Mesenchymal stem cell (in vitro differentiated cells and primary cell): ENCODE measurements at regions not wholly inside any gene's neighbourhood (a gene's known extent, or its start where the extent isn't known, plus 50 kb on each side); places are given as distances from the start of the nearest gene placed in this dataset.

ENCODE experiments used
- DNase-seq: peaks from one replicate; pipeline ENCODE4 v3.0.0-alpha.2; 2013
- H2AFZ ChIP-seq: one replicate; pipeline ENCODE4 v1.6.1; 2013; ENCODE audit warnings: low read depth, mild to moderate bottlenecking, control low read depth, inconsistent platforms, low read length, moderate library complexity
- H2AK5ac ChIP-seq: 2 replicates; pipeline ENCODE4 v1.6.1; 2013; ENCODE audit warnings: low read length, moderate library complexity, mild to moderate bottlenecking, inconsistent platforms; ENCODE audit not compliant: severe bottlenecking
- H2BK120ac ChIP-seq: one replicate; pipeline ENCODE4 v1.6.1; 2013; ENCODE audit warnings: low read depth, mild to moderate bottlenecking, inconsistent platforms, low read length, moderate library complexity
- H2BK12ac ChIP-seq, 2 experiments: one replicate each; pipeline ENCODE4 v1.6.1; 2013; ENCODE audit warnings: inconsistent platforms in 2 of 2, low read length in 2 of 2, mild to moderate bottlenecking in 2 of 2, moderate library complexity in 2 of 2, control low read depth in 1 of 2
- H2BK15ac ChIP-seq: one replicate; pipeline ENCODE4 v1.6.1; 2013; ENCODE audit warnings: mild to moderate bottlenecking, low read depth, inconsistent platforms; ENCODE audit not compliant: poor library complexity, severe bottlenecking
- H2BK5ac ChIP-seq: 2 replicates; pipeline ENCODE4 v1.6.1; 2013; ENCODE audit warnings: low read depth, mild to moderate bottlenecking, low read length, control low read depth, inconsistent platforms; ENCODE audit not compliant: poor library complexity, severe bottlenecking
- H3K14ac ChIP-seq, 2 experiments: one replicate each; pipeline ENCODE4 v1.6.1; 2013; ENCODE audit warnings: inconsistent platforms in 2 of 2, low read length in 2 of 2, control low read depth in 1 of 2, mild to moderate bottlenecking in 1 of 2, moderate library complexity in 1 of 2
- H3K18ac ChIP-seq, 2 experiments: one replicate each; pipeline ENCODE4 v1.6.1; 2013; ENCODE audit warnings: inconsistent platforms in 2 of 2, low read length in 2 of 2, control low read depth in 1 of 2, low read depth in 1 of 2, mild to moderate bottlenecking in 1 of 2
- H3K23ac ChIP-seq, 2 experiments: one replicate each; pipeline ENCODE4 v1.6.1; 2013; ENCODE audit warnings: inconsistent platforms in 2 of 2, low read length in 2 of 2, mild to moderate bottlenecking in 2 of 2, moderate library complexity in 2 of 2, control low read depth in 1 of 2
- H3K27ac ChIP-seq: 2 replicates; pipeline ENCODE4 v1.5.1; 2013; ENCODE audit warnings: mild to moderate bottlenecking, moderate library complexity, low read length, control low read depth, inconsistent platforms; ENCODE audit not compliant: poor library complexity, severe bottlenecking
- H3K27me3 ChIP-seq, 2 experiments: 2 replicates each; pipeline versions ENCODE4 v1.6.1 to v1.7.0; 2013; ENCODE audit warnings: low read length in 2 of 2, mild to moderate bottlenecking in 2 of 2, moderate library complexity in 2 of 2, control low read depth in 1 of 2, inconsistent platforms in 1 of 2; ENCODE audit not compliant: control insufficient read depth in 1 of 2, insufficient read depth in 1 of 2
- H3K36me3 ChIP-seq, 2 experiments: 2 replicates each; pipeline versions ENCODE4 v1.6.1 to v1.7.0; 2013; ENCODE audit warnings: low read length in 2 of 2, control low read depth in 1 of 2, inconsistent platforms in 1 of 2, low read depth in 1 of 2, mild to moderate bottlenecking in 1 of 2; ENCODE audit not compliant: insufficient read depth in 2 of 2, control insufficient read depth in 1 of 2
- H3K4ac ChIP-seq, 2 experiments: one replicate each; pipeline ENCODE4 v1.6.1; 2013; ENCODE audit warnings: inconsistent platforms in 2 of 2, low read length in 2 of 2, mild to moderate bottlenecking in 2 of 2, moderate library complexity in 2 of 2, control low read depth in 1 of 2, low read depth in 1 of 2
- H3K4me1 ChIP-seq: 2 replicates; pipeline ENCODE4 v1.6.1; 2013; ENCODE audit warnings: low read depth, low read length, control low read depth; ENCODE audit not compliant: control insufficient read depth, insufficient read depth
- H3K4me2 ChIP-seq: 2 replicates; pipeline ENCODE4 v1.6.1; 2013; ENCODE audit warnings: low read length, mild to moderate bottlenecking, inconsistent platforms; ENCODE audit not compliant: poor library complexity, severe bottlenecking
- H3K4me3 ChIP-seq, 2 experiments: 2 replicates each; pipeline versions ENCODE4 v1.5.1 to v1.7.0; 2013; ENCODE audit warnings: low read length in 2 of 2, mild to moderate bottlenecking in 2 of 2, control low read depth in 1 of 2, low read depth in 1 of 2; ENCODE audit not compliant: insufficient read depth in 1 of 2
- H3K79me1 ChIP-seq: replicated peaks from 2 replicates; pipeline ENCODE4 v1.6.1; 2013; ENCODE audit warnings: mild to moderate bottlenecking, control low read depth, low read length, inconsistent platforms; ENCODE audit not compliant: poor library complexity, severe bottlenecking
- H3K9ac ChIP-seq: 2 replicates; pipeline ENCODE4 v1.7.0; 2013; ENCODE audit warnings: mild to moderate bottlenecking, low read length, moderate library complexity
- H3K9me3 ChIP-seq: 2 replicates; pipeline ENCODE4 v1.7.0; 2013; ENCODE audit warnings: mild to moderate bottlenecking, low read length; ENCODE audit not compliant: control insufficient read depth
- H4K8ac ChIP-seq: one replicate; pipeline ENCODE4 v1.6.1; 2013; ENCODE audit warnings: inconsistent platforms, mild to moderate bottlenecking, low read length, moderate library complexity
- H4K91ac ChIP-seq: one replicate; pipeline ENCODE4 v1.6.1; 2013; ENCODE audit warnings: mild to moderate bottlenecking, low read length, inconsistent platforms
- WGBS: methylation state at CpG from one replicate; pipeline ENCODE4 v1.1.7; 2013; ENCODE audit warnings: mixed read lengths; 5-methylcytosine and 5-hydroxymethylcytosine counted together

DNA sequence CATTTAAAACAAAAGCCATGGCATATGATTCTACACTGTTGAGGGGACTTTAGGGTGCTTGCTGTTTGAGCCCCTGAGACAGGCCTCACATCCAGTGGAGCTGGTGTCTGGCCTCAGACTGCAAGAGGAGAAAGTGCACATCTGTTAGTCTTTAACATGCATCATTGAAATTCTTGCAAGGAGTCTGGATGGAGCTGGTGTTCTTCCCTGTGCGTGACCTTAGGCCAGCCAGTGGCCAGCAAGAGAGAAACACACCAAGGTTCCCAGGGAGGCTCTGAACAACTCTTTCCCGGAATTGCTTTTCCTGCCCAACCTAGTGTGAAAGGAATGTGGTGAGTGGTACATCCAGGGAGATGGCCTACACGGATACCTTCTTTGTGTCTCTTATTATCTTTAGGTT, 282.8 kb upstream of the TNC start:
- no peak overlapping the region for H3K23ac ChIP-seq
- peak; percentile 81 for DNase-seq
- H3K27me3 ChIP-seq: no peaks in the 10 kb centered on the region

DNA sequence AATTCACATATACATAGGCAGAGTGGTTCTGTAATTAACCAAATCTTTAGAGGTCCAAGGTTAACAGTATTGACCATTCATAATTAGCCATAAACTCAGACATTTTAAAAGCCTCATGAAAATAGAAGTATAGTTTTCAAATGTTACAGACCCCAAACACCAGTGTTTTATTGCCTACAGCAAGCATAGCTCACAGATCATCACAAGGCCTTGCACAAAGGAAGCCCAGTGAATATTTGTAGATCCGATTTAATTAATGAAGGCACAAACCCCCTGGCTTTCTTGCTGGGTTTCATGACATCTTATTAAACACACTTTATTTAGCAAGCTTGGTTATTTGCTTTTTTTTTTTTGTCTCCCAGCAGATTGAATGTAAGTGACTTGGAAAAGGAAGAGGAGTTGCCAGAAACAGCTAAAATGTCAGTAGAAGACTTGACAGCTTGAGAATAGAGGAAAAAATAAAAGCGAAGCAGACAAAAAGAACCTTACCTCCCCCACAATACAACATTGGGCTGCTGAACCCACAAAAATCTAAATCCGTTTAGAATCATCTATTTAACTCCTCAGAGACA, 283.9 kb upstream of the TNC start:
- Histone ChIP-seq H2AFZ (no peak overlapping the region), H2AK5ac (peak overlapping the region; percentile 51), H3K4me1 (peaks cover 6% of the 10 kb centered on the region), H3K9ac (no peak overlapping the region), H4K8ac (no peak overlapping the region), H3K27ac (peak overlapping the region; percentile 96), H3K23ac (no peak overlapping the region), H3K79me1 (no peaks in the 10 kb centered on the region), H2BK5ac (no peak overlapping the region), H3K14ac (no peak overlapping the region), H3K4me2 (no peak overlapping the region), H2BK15ac (no peak overlapping the region), H3K18ac (no peak overlapping the region), H3K9me3 (no peaks in the 10 kb centered on the region), H3K27me3 (no peaks in the 10 kb centered on the region), H3K4ac (no peak overlapping the region), H3K36me3 (no peaks in the 10 kb centered on the region), H4K91ac (no peak overlapping the region), H3K4me3 (no peak overlapping the region), H2BK12ac (no peak overlapping the region), H2BK120ac (no peak overlapping the region)
- 79% methylated on average over 3 of the region's 3 CpGs for WGBS
- no peak for DNase-seq

More for the DNA sequence above, 282.8 kb upstream of the TNC start:
- no peaks in the 10 kb centered on the region for H3K36me3 ChIP-seq
- no peak overlapping the region for H2AK5ac ChIP-seq
- H3K79me1 ChIP-seq: no peaks in the 10 kb centered on the region
- peak overlapping the region in 1 of 2 experiments; percentile 4 for H3K18ac ChIP-seq
- peak overlapping the region; percentile 96 for H3K27ac ChIP-seq
- H2BK15ac ChIP-seq: no peak overlapping the region
- H3K4me3 ChIP-seq: no peak overlapping the region
- H2BK120ac ChIP-seq: no peak overlapping the region
- no peak overlapping the region for H2BK12ac ChIP-seq
- peaks cover 6% of the 10 kb centered on the region for H3K4me1 ChIP-seq
- H4K91ac ChIP-seq: no peak overlapping the region
- H3K9ac ChIP-seq: peak overlapping the region; percentile 8
- no peak overlapping the region for H3K4me2 ChIP-seq
- no peak overlapping the region for H4K8ac ChIP-seq
- WGBS: 41% methylated on average over 3 of the region's 3 CpGs
- H2BK5ac ChIP-seq: no peak overlapping the region
- H3K4ac ChIP-seq: no peak overlapping the region
- H2AFZ ChIP-seq: no peak overlapping the region
- H3K9me3 ChIP-seq: no peaks in the 10 kb centered on the region
- H3K14ac ChIP-seq: no peak overlapping the region

DNA sequence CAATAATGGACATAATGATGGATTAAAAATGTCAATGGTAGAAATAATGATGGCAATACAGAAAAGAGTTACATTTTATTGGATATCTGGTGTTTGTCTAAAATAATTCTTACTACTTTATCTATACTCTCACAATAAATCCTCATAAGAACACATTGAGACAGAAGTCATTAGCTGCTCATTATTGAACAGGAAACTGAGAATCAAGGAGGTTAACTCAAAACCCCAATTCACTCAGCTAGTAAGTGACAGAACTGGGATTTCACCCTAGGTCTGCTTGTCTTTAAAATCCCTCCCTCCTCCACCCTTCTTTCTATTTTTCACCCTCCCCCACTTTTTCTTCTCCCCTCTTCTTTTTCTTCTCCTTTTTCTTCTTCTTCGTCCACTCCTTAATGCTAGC, 285.8 kb upstream of the TNC start:
- no peak overlapping the region for H3K4ac ChIP-seq
- H3K27ac ChIP-seq: no peak overlapping the region
- H3K27me3 ChIP-seq: no peaks in the 10 kb centered on the region
- H3K9ac ChIP-seq: no peak overlapping the region
- H4K91ac ChIP-seq: no peak overlapping the region
- H2BK12ac ChIP-seq: no peak overlapping the region
- H3K4me1 ChIP-seq: peaks cover 6% of the 10 kb centered on the region
- H3K79me1 ChIP-seq: no peaks in the 10 kb centered on the region
- no peak overlapping the region for H3K23ac ChIP-seq
- no peak for DNase-seq
- H3K4me2 ChIP-seq: no peak overlapping the region
- H2BK120ac ChIP-seq: no peak overlapping the region
- no peak overlapping the region for H2AFZ ChIP-seq
- no peaks in the 10 kb centered on the region for H3K9me3 ChIP-seq
- H3K14ac ChIP-seq: no peak overlapping the region
- no peak overlapping the region for H4K8ac ChIP-seq
- H2BK5ac ChIP-seq: no peak overlapping the region
- H3K36me3 ChIP-seq: no peaks in the 10 kb centered on the region
- no CpG with 5 or more reads among the region's 1 CpG for WGBS
- H2AK5ac ChIP-seq: no peak overlapping the region
- no peak overlapping the region for H3K18ac ChIP-seq
- H3K4me3 ChIP-seq: no peak overlapping the region
- H2BK15ac ChIP-seq: no peak overlapping the region

DNA sequence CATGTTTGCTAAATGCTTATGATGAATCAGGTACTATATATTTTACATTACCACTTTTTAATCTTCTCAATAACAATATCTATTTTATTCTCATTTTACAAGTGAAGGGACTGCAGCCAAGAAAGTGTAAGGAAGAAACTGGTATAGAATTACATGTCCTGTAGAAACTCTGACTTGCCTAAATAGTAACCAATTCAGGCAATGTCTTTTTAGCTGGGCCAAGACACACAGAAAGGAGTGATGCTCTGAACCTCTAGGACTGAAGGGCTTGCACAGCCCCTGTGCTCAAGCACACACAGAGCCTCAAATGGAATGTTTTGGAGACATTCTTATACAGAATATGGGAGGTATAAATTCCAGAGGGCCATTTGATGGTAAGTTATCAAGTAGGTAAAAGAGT, 286.4 kb upstream of the TNC start:
- H3K4me2 ChIP-seq: no peak overlapping the region
- no peak overlapping the region for H4K8ac ChIP-seq
- H2BK12ac ChIP-seq: no peak overlapping the region
- no peaks in the 10 kb centered on the region for H3K9me3 ChIP-seq
- no peak overlapping the region for H3K14ac ChIP-seq
- H3K27ac ChIP-seq: peak overlapping the region; percentile 9
- H3K36me3 ChIP-seq: no peaks in the 10 kb centered on the region
- no peak overlapping the region for H3K23ac ChIP-seq
- no peak overlapping the region for H2AK5ac ChIP-seq
- no peak overlapping the region for H3K4ac ChIP-seq
- H2BK5ac ChIP-seq: no peak overlapping the region
- H3K18ac ChIP-seq: no peak overlapping the region
- no peak overlapping the region for H4K91ac ChIP-seq
- no peak for DNase-seq
- H3K27me3 ChIP-seq: no peaks in the 10 kb centered on the region
- no peaks in the 10 kb centered on the region for H3K79me1 ChIP-seq
- H3K9ac ChIP-seq: no peak overlapping the region
- H2BK15ac ChIP-seq: no peak overlapping the region
- no peak overlapping the region for H3K4me3 ChIP-seq
- no peak overlapping the region for H2AFZ ChIP-seq
- peaks cover 6% of the 10 kb centered on the region for H3K4me1 ChIP-seq
- H2BK120ac ChIP-seq: no peak overlapping the region
